HG03280 (cell line): ENCODE measurements at regions not wholly inside any gene's neighbourhood (a gene's known extent, or its start where the extent isn't known, plus 50 kb on each side); places are given as distances from the start of the nearest gene placed in this dataset.

ENCODE experiments used
- ATAC-seq: cut with Tn5 transposase; IDR thresholded peaks from one replicate; pipeline ENCODE4 v1.9.1; 2021; ENCODE audit warnings: mild to moderate bottlenecking, moderate library complexity; ENCODE audit not compliant: unreplicated experiment

DNA sequence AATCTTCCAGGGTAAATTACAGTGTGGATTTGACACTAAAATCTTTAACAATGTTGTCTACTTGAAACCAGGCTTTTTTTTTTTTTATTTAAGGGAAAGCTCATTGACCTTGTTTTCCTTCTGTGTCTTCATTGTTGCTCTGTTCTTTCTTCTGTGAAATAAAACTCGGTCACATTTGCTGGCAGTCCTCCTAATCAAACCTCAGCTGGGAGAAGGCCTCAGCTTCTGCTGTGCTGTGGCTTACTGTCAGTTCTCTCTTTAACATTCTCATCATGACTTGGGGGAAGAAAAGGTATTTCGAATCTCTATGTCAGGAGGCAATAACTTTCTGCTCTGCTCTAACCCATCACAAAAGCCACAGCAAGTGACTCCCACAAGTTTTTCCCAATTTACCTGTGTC lies 268.9 kb downstream of the ZNF608 start:
- no peak for ATAC-seq

DNA sequence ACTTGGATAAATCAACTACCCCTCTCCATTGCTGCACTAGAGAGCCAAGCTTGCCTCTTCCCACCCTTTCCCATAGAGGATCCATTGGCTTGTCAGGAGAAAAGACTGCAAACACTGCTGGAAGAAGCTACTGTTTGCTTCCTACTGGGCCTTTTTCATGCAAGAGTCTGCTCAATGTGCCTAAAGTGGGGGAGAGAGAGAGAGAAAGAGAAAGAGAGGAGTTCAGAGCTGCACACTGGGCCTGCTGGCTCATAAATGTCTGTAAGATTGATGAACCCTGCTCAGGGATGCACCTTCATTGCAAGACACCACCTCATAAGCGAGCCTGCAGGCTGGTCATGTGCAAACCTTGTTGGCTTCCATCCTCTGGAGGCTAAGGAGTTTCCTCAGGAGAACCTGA lies 269.4 kb downstream of the ZNF608 start:
- no peak for ATAC-seq

DNA sequence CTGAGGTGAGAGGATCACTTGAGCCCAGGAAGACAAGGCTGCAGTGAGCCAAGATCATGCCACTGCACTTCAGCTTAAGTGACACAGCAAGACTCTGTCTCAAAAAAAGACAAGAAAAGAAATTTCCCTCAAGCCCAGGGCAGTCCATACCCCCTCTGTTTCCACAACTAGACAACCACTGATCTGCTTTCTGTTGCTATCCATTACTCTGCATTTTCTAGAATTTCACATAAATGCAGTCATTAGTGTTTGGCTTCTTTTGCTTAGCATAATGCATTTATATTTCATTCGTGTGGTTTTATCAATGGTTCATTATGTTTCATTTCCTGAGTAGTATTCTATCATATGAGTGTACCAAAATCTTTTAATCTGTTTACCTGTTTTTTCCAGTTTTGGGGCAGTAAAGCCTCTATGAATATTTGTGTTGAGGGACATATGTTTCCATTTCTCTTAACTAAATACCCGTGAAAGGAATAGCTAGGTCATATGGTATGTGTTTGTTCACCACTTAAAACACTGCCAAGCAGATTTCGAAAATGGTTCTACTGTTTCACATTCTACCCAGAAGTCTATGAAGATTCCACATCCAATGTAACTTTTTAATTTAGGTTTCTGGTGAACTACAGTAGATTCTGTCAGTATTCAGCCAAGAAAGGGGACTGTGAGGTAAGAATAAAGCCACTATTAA lies 271.8 kb downstream of the ZNF608 start:
- no peak for ATAC-seq

DNA sequence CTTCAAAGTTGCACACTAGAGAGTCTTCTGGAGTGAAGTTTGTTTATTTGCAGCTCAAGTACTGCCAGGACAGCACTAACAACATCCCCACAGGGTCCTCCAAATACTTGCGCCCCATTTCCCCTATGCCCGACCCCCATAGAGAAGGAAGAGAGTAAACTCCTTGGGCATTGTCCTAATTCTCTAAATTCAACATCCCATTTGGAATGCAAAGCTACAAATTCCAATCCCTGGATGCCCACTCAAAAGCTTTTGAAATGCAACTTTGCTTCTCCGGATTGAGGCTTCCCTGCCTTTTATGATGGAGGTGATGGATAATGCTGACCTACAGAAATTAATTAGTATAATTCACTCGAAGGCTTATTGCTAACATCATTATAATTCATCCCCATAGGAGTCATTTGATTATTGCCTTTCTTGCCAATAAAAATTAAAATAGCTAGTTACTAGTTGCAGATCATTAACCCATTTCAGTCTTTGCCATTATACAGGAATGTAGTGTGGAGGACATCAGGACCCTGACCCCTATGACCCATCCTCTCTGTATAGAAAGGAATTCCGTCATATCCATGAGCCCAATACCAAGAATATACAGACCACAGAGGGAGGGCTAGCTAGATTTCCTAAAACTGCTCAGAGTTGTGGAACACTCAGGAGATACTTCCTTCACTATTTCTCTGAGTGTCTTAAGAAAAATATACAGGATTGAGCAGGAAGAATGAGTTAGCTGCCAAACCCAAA lies 277.6 kb downstream of the ZNF608 start:
- ATAC-seq: no peak

DNA sequence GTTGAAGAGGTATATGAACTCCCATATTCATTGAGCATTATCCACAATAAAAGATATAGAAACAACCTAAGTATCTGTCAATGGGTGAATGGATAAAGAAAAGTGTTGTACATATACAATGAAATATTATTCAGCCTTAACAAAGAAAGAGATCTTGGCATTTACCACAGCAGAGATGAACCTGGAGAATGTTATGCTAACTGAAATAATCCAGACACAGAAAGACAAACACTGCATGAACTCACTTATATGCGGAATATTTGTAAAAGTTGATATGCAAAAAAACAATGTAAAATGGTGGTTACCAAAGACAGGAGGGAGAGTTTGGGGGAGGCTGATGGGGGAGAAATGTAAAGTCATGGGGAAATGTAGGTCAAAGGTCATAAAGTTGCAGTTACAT lies 278.7 kb downstream of the ZNF608 start:
- ATAC-seq: no peak

DNA sequence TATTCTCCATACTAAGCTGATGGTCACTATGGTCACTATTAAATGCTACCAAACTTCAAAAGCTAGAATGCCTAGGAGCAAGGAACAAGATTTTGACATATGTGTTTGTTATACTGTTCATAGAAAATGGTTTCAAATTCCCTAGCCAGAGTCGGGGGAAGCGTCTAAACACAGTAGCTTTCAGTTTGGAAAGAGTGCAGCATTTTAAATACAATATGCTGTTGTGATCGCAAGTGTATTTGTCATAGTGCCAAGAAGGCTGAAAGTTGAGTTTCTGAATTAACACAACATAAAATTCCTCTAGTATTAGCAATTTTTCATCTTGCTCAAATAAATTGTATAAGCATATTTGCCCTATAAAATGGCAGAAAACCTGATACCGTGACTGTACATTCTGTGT lies 280.4 kb downstream of the ZNF608 start:
- ATAC-seq: no peak

DNA sequence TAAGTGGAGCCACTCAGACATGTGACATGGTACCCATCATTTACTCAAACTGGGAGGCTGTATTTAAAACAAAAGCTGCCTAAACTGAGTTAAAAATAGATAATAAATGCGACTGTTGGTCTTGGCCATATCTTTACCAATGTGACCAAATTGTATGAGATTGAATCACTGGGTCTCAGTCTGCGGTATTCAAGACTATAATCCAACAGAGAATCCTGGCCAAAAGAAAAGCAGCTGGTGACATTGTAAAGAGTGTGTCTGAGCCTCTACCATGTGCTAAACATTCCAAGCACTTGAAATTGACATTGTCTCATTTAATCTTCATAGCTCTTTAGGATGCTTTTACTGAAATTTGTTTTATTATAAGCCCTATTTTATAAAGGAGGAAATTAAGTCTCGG lies 282.6 kb downstream of the ZNF608 start:
- no peak for ATAC-seq

DNA sequence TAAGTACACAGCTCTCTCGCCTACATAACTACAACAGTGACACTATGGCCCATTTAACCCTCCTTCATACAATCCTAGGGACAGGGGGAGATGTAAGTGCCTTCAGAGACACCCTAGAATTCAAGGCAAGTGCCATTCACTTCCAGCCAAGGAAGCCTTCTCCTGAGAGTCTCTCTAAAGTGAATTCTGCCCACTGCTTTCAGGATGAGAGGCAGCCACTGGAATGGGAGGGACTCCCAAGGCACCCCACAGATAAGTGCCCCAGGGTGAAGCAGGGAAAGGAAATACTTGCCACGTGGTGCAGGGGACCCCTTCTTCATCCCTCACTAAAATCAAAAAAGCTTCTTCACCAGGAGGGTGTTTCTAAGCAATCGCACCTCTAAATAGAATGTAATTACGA lies 283.7 kb downstream of the ZNF608 start:
- no peak for ATAC-seq

DNA sequence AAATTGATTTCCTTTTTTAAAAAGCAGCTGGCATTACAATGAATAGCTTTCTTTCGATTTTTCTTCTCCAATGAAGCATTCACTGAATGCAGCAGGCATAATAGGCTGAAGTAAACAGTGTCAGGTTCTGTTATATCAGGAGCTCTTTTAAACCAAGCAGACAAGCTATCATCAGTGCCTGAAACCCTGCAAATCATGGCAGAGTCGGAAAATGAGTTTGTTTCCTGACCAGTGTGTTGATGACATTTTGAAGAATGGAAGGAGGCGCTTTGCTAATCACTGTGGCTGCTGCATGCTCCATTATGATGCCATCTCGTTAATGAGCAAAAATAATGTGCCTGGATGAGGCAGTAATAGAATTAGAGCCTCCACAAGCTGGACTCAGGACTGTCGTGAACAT lies 284.5 kb downstream of the ZNF608 start:
- no peak for ATAC-seq

DNA sequence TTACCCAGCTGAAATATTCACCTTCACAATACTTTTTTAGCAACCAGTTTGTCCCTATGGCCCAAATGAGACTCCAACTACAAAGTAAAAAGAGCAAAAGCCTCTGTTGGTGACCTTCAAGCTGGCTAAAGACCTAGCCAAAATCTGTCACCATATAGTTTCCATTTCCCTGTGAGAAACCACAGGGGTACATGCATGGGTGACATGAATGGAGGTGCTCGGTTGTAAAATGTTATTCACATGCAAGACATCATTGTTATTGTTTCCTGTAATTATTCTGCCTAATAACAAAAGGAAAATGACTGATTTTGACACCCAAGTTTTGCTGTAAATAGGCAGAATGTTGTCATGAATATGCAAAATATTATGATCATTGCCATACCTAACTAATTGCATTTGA lies 285.3 kb downstream of the ZNF608 start:
- ATAC-seq: no peak

DNA sequence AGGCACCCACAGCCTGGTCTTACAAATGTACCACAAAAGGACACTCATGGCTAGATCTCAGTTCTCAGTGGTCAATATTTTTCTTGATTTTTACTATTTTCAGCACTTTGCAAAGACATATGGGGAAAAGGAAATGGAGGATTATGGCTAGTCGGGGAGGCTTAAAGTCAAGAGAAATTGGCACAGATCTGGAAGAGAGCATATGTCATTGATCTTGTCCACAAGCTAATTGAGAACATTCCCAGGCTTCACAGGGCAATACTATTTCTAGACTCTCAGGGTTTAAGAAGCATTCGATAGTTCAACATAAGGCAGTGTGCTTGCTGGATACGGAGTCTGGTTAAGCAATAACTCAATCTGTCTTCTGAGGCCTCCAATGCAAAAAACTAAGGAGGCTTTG lies 285.8 kb downstream of the ZNF608 start:
- ATAC-seq: no peak

DNA sequence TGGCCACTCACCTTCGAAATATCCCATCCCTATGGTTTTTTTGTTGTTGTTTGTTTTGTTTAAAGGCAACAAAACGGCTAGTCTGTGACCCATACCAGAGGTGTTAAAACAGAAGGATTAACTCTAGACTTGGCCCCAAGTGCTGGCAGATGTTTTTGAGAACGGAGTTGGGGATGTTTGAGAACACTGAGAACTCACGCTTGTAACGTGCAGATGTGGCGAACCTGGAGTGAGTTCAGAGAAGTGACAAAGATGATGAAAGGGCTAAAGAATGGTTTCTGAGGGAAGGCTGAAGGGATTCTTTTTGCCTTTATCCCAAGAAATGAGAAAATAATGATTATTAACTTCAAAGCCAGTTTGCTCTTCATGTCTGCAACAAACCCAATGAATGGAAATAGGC lies 286.5 kb downstream of the ZNF608 start:
- no peak for ATAC-seq

DNA sequence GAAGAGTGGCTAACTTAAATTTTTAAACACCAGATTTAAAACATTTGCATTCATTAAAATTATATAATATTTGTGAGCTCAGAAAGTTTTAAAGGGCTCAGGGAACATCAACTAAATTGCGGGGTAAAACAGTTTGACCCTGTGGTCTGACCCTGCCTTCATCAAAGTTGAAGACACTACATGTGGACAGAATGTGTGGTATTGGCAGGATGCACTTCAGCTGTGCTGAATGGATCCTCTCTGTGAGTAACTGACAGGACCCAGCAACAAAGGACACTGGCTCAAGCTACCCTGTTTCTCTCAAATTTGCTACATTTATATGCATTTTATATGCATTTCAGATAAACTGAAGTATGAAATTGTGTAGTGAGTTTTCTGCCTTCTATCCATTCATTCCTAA lies 288.5 kb downstream of the ZNF608 start:
- no peak for ATAC-seq

DNA sequence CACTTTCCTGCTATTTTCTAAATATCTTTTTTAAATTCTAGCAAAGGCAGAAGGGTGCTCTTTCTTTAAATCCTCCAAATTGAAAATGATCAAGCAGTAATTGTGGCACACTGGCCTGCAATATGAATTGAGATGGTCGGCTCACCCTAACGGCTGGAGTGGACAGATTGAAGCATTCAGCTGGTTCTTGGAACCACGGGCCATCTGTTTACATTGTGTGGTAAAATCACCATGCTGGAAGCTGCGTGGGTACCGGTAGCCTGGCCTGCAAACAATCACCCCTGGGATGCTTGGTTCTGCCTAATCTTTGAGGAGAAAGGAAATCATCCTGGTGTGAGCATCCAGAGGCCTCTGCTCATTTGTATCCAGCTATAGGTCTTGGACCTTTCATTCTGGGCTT lies 289.3 kb downstream of the ZNF608 start:
- no peak for ATAC-seq

DNA sequence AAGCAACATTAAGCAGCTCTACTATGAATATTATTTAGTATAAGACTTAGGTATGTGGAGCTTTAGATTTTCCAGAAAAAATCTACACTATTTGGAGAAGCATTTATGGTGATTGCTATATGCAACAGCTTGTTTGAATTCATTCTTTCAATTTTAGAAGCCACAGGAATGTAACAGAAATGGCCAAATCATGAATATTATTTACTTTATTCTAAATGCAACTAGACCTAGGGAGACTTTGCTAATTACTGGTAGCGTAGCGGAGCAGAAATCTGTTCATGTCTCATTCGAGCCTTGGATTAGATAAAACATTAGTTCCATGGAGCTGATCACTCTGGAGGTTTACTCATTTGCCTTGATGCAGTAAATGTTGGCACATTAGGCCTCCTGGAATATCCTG lies 290.2 kb downstream of the ZNF608 start:
- no peak for ATAC-seq

DNA sequence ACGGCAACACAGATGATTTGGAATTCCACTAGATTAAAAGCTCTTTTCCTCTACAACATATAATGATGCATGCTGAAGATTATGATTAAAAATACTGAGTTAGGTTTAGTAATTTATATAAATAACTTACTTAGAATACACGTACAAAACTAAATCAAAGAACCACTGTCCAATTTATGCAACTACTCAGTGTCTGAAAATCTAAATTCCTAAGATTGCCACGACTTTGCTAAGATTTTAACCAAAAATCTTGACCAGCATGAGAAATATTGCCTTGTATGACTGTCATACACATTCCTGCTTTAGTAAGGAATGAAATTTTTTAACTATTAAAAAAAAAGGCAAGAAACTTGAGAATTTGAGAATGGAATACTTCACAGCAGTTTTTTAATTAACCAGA lies 292.4 kb downstream of the ZNF608 start:
- peak; percentile 1 for ATAC-seq

DNA sequence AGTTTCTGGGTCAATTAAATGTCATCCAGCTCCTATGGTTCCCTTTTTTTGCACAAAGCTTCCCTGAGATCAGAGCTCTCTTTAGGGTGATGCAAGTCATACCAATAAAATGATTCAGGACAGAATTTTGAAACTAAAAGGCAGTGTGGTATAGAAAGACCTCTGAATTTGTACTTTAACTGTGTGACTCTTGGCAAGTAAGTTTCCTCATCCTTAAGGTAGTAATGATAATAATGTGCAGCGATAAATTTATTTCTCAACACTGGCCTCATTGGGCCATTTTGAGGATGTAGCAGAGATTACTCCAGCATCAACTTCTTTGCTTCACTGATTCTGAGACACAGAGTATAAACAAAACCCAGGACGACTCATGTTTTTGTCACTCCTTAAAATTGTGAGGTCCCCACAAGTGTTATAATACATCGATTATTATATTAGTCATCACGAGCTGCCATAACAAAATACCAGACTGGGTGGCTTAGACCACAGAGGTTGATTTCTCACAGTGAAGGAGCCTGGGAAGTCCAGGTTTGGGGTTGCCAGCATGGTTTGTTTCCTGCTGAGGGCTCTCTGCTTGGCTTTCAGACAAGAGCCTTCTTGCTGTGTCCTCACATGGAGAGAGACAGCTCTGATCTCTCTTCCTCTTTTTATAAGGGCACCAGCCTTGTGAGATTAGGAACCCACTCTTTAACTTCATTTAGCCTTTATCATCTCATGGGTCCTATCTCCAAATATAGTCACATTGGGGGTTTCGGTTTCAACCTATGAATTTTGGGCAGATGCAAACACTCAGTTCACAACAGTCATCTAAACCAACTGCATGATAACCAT lies 293.0 kb downstream of the ZNF608 start:
- ATAC-seq: peak; percentile 96

DNA sequence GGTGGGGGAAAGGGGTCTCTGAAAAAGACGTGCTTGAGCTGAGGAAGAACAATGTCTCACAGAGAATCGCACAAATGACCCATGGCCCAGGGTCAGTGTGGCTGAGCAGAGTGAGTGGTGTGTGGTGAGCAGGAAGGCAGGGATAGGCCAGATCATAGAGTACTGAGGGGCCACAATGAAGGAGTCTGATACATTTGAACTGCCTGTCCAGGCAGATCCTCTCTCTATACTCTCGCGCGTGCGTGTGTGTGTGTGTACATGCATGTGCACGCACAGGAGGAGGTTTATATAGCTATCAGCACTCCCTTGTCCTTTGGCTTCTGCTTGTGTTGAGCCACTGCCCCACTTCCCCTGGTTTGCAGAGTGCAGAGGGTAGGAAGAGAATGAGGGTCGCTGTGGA lies 294.0 kb downstream of the ZNF608 start:
- no peak for ATAC-seq

DNA sequence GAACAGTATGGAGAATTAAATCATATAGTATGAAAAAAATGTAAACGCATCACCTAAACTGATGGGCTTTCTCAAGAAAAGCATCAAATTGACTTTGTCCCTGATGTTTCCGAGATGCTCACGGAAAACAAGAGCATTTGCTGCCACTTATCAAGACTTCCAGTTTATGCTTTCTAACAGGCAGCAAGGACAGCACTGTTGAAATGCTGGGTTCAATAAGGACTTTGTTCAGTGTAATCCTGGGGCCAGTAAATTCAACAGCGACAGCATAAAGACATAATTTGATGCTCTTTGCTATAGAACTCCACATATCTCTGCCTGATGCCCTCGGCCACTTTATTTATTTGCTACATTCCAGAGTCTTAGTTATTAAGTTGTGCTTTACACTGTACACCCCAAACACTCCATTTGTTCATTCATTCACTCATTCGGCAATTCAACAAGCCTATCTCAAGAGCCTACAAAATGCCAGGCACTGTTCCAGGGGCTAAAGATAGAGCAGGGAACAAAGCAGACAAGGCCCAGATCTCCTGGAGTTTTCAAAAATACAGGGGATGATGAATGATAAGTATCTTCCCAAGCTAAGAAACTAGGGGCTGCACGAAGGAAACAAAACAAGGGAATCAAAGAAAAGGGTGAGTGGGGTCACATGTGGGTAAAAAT lies 294.6 kb downstream of the ZNF608 start:
- no peak for ATAC-seq

DNA sequence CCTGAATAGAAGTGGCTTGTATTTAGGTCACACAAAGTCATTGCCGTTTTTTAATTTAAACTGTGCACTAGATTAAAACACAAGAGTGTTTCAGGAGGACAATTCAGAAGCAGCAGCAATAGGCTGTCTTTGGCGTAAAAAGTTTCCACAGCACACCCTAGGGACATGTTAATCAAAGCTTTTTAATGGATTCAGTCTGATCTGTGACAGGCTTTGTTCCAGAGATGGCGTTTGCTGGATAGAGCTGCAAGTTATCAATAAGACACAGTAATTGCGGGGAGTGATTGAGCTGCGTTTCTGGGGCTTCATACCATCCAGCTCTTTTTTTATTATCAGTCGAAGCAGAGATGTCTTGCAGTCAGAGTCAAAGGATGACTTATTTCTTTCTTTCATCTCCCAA lies 300.3 kb downstream of the ZNF608 start:
- ATAC-seq: no peak

DNA sequence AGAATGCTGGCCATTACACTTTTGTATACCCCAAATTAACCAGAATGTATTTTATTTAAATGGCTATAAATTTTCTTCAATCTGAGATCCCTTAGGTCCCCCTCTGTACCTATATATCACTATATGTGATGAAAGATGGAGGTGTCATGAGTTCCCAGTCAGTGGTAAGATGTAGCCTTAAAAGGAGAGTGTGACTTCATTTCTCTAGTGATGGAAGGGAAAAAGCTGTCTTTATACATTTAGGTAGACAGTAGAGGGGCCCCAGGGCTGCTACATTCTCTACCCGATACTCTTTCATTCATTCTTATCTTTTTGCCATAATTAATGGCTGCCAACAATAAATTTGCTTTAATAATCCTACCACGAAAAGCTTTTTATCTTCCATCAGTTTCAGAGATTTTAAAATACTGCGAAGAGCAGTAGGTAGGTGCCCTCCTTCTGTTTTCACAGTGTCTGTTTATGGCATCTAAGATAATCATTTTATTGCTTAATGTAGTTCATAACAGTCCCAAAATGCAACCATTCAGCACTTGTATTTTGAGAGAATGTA lies 301.3 kb downstream of the ZNF608 start:
- ATAC-seq: no peak
